ENCODE measurements at regions not wholly inside any gene's neighbourhood (a gene's known extent, or its start where the extent isn't known, plus 50 kb on each side); places are given as distances from the start of the nearest gene placed in this dataset.

DNA sequence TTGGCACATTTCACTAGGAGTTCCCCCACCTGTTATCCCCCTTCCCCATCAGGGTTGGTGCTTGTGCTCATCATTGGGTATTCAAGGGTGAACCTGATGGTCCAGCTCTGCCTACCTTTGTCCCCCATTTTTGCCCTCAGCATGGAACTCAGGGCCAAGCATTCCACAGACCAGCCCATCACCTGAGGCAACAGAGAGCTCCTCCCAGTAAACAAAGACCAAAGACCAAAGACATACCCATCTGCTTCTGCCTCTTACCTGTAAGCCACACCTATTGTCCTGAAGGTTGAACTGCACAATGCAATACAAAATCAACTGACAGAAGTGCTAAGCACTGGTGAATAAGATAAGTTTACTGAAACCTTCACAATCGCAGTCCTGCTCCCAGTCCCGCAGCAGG is 237.5 kb downstream of the PAPSS1 start:
- Histone ChIP-seq H3K27ac (no peak overlapping the region), H3K27me3 (ENCODE audit: insufficient read depth, low read depth, severe bottlenecking) (no peaks in the 10 kb centered on the region), H3K36me3 (no peaks in the 10 kb centered on the region), H3K4me3 (ENCODE audit: low read depth, low read length) (no peak overlapping the region), H3K9me3 (ENCODE audit: severe bottlenecking) (peaks cover 9% of the 10 kb centered on the region)
- TF ChIP-seq, protein P1, sequence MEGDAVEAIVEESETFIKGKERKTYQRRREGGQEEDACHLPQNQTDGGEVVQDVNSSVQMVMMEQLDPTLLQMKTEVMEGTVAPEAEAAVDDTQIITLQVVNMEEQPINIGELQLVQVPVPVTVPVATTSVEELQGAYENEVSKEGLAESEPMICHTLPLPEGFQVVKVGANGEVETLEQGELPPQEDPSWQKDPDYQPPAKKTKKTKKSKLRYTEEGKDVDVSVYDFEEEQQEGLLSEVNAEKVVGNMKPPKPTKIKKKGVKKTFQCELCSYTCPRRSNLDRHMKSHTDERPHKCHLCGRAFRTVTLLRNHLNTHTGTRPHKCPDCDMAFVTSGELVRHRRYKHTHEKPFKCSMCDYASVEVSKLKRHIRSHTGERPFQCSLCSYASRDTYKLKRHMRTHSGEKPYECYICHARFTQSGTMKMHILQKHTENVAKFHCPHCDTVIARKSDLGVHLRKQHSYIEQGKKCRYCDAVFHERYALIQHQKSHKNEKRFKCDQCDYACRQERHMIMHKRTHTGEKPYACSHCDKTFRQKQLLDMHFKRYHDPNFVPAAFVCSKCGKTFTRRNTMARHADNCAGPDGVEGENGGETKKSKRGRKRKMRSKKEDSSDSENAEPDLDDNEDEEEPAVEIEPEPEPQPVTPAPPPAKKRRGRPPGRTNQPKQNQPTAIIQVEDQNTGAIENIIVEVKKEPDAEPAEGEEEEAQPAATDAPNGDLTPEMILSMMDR (IDR thresholded peaks at IDR 0.05; ENCODE audit: low read depth, low read length), result no peak
- no peak for DNase-seq

GRCh38 chr4:107478327-107478980 is 241.6 kb downstream of the PAPSS1 start:
- Histone ChIP-seq H3K4me3 (ENCODE audit: low read depth, low read length) (no peak overlapping the region), H3K27me3 (ENCODE audit: insufficient read depth, low read depth, severe bottlenecking) (no peaks in the 10 kb centered on the region), H3K27ac (no peak overlapping the region), H3K36me3 (no peaks in the 10 kb centered on the region), H3K9me3 (ENCODE audit: severe bottlenecking) (peaks cover 6% of the 10 kb centered on the region)
- TF ChIP-seq, protein P1 (IDR thresholded peaks at IDR 0.05; ENCODE audit: low read depth, low read length), result no peak
- DNase-seq, result no peak

GRCh38 chr4:107473126-107473525 is 246.9 kb downstream of the PAPSS1 start:
- TF ChIP-seq, protein P1 (IDR thresholded peaks at IDR 0.05; ENCODE audit: low read depth, low read length), result no peak

GRCh38 chr4:107472265-107472948 is 247.6 kb downstream of the PAPSS1 start:
- H3K9me3 ChIP-seq (ENCODE audit: severe bottlenecking), result no peaks in the 10 kb centered on the region
- no peak overlapping the region for H3K4me3 ChIP-seq (ENCODE audit: low read depth, low read length)
- H3K27me3 ChIP-seq (ENCODE audit: insufficient read depth, low read depth, severe bottlenecking), result no peaks in the 10 kb centered on the region
- TF ChIP-seq, protein P1 (IDR thresholded peaks at IDR 0.05; ENCODE audit: low read depth, low read length), result no peak
- H3K27ac ChIP-seq, result no peak overlapping the region
- H3K36me3 ChIP-seq, result no peaks in the 10 kb centered on the region
- DNase-seq, result no peak

More at GRCh38 chr4:107473126-107473525, 246.9 kb downstream of the PAPSS1 start:
- DNase-seq, result no peak
- H3K36me3 ChIP-seq, result no peaks in the 10 kb centered on the region
- no peak overlapping the region for H3K4me3 ChIP-seq (ENCODE audit: low read depth, low read length)
- no peaks in the 10 kb centered on the region for H3K27me3 ChIP-seq (ENCODE audit: insufficient read depth, low read depth, severe bottlenecking)
- no peaks in the 10 kb centered on the region for H3K9me3 ChIP-seq (ENCODE audit: severe bottlenecking)
- no peak overlapping the region for H3K27ac ChIP-seq

DNA sequence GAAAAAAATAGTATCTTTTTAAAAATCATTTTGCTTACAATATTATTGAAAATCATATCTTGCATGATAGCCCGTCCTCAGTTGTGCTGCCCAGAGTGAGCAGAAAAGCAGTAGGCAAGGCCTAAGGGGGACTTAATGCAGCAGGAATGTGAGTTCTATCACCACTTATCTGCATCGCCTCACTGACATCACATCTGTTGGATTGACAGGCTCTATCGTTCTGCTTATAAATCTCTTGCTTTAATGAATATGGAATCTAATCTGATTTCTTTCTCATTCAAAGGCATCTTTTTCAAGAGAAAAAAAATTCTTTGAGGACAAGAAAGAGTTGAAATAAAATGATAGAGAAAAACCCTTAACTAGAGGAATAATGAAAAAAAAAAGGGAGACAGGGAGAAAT is 249.9 kb downstream of the PAPSS1 start:
- no peaks in the 10 kb centered on the region for H3K27me3 ChIP-seq (ENCODE audit: insufficient read depth, low read depth, severe bottlenecking)
- DNase-seq, result no peak
- no peaks in the 10 kb centered on the region for H3K9me3 ChIP-seq (ENCODE audit: severe bottlenecking)
- H3K27ac ChIP-seq, result no peak overlapping the region
- no peak overlapping the region for H3K4me3 ChIP-seq (ENCODE audit: low read depth, low read length)
- H3K36me3 ChIP-seq, result no peaks in the 10 kb centered on the region
- TF ChIP-seq, protein P1 (IDR thresholded peaks at IDR 0.05; ENCODE audit: low read depth, low read length), result no peak
